GM13976 (cell line): ENCODE measurements at regions not wholly inside any gene's neighbourhood (a gene's known extent, or its start where the extent isn't known, plus 50 kb on each side); places are given as distances from the start of the nearest gene placed in this dataset.

Experiments
- DNase-seq: peaks from one replicate; pipeline ENCODE4 v3.0.0; 2012; ENCODE audit warnings: low spot score
- in situ Hi-C: fragments of 300-500 bp; cut with MboI; formaldehyde crosslinking; loops from one replicate; pipeline ENCODE4 v1.12.0; 2022; ENCODE audit warnings: low sequenced_read_pairs, mixed read lengths, inconsistent platforms; ENCODE audit not compliant: unreplicated experiment
- TF ChIP-seq, protein P1 (sequence below): IDR thresholded peaks from 2 replicates; pipeline ENCODE4 v1.5.1; 2012; ENCODE audit warnings: borderline replicate concordance, mild to moderate bottlenecking; ENCODE audit not compliant: insufficient read depth; ENCODE audit errors: extremely low read depth, missing control alignments, control extremely low read depth

DNA sequence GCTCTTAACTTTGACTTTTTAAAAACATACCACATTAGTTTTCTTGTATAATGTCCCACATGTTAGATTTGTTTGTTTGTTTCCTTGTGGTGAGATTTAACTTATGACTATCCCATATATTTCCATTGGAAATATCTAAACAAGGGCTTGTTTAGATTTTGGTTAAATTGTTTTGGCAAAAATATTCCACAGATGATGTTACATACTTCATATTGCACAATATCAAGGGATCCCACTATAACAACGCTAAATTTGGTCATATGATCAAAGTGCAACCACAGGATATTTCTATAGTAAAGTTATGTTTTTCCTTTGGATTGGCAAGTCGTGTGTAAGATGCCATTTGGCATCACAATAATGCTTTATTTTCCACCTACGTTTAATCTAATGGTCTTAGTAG, 396.7 kb downstream of the TGFB2 start:
- in situ Hi-C loops = no loop called here
- no peak for DNase-seq

DNA sequence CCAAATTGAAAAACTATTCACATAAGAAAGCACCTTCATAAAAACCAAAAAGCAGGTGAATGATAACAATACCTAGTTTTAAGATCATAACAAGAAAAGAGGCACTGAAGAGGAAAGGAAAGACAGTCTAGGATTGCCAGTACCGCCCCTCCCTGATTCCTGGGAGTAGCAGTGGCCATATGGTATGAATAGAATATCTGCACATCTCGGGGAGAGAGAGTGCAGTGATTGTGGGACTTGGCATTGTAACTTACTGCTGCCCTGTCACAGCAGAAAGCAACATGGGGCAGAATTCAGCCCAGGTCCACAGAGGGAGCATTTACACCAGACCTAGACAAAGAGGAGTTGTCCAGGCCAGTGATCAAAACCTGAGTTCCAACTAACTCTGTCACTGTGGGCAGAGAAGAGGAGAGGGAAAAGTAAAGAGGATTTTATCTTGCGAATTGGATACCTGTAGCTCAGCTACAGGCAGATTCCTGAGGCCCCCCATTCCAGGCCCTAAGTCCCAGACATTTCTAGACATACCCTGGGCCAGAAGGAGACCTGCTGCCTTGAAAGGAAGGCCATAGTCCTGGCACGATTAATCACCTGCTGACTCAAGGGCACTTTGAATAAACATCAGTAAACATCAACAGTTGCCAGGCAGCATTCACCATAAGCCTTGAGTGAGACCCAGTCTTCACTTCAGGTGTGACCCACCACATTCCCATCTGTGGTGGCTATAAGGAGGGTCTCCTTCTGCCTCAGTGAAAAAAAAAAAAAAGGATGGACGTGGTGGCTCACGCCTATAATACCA, 397.5 kb downstream of the TGFB2 start:
- in situ Hi-C loops = no loop called here
- TF ChIP-seq, protein P1, sequence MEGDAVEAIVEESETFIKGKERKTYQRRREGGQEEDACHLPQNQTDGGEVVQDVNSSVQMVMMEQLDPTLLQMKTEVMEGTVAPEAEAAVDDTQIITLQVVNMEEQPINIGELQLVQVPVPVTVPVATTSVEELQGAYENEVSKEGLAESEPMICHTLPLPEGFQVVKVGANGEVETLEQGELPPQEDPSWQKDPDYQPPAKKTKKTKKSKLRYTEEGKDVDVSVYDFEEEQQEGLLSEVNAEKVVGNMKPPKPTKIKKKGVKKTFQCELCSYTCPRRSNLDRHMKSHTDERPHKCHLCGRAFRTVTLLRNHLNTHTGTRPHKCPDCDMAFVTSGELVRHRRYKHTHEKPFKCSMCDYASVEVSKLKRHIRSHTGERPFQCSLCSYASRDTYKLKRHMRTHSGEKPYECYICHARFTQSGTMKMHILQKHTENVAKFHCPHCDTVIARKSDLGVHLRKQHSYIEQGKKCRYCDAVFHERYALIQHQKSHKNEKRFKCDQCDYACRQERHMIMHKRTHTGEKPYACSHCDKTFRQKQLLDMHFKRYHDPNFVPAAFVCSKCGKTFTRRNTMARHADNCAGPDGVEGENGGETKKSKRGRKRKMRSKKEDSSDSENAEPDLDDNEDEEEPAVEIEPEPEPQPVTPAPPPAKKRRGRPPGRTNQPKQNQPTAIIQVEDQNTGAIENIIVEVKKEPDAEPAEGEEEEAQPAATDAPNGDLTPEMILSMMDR = no peak
- DNase-seq = no peak

More for the DNA sequence above, 396.7 kb downstream of the TGFB2 start:
- TF ChIP-seq, protein P1 = no peak

DNA sequence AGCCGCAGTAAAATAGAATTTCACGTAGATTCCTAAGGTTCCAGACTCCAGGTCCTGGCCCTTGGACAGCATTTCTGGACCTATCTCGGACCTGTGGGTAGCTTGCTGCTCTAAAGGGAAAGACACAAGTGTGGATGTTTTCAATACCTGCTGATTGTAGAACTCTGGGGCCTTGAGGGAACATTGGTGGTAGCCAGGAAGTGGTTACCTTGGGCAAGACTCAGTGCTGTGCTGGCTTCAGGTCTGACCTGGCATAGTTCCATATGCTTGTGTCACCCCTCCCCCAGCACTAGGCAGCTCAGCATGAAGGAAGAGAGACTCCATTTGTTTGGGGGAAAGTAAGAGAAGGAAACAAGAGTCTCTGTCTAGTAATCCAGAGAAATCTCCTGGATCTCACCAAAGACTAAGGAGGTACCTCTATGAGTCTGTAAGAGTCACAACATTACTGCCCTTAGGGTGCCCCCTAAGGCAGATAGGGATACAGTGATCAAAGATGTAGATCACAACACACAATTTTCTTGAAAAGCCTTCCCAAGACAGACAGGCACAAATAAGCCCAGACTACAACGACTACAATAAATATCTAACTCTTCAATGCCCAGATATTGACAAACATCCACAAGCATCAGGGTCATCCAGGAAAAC, 398.8 kb downstream of the TGFB2 start:
- TF ChIP-seq, protein P1 = no peak
- DNase-seq = no peak
- in situ Hi-C loops = no loop called here

DNA sequence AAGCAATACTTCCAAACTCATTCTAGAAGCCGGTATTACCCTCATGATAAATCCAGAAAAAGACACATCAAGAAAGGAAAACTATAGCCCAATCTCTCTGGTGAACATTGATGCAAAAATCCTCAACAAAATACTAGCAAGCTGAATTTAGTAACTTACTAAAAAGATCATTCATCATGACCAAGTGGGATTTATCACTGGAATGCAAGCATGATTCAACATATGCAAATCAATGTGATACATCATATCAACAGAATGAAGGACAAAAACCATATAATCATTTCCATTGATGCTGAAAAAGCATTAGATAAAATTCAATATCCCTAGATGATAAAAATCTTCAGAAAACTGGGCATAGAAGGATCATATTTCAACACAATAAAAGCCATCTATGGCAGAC, 402.9 kb downstream of the TGFB2 start:
- in situ Hi-C loops = no loop called here
- TF ChIP-seq, protein P1 = no peak
- no peak for DNase-seq

DNA sequence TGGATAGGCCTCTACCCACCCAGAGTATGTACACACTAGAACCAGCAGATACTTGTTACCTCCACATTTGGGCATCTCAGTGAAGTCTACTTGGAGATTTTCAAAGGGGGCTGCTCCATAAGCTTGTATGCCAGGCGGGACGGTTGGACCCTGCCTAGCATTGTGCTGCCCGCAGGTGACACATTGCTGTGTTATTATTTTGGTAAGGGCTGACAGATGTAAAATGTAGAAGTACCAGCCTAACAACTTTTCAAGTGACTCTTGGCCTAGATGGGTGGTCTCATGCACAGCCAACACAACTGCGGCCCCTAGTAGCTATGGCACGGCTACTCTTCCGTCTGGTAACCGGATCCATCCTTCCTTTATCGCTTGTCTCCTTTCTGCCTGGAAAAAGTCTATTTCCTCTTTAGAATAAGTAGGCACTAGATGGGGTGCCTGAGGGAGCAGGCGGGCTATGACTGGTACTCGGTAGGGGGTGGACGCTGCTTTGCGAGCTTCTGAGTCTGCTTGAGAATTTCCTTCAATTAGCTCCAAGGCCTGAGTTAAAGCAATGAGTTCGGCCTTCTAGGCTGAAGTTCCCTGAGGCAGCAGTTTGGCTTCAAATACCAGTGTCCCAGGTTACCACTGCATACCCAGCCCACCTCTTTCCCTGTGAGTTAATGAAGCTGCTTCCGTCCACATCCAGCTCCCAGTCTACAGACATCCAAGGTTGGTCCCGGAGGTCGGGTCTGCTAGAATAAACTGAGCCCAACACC, 405.3 kb downstream of the TGFB2 start:
- in situ Hi-C loops = no loop called here

More for the DNA sequence above, 405.3 kb downstream of the TGFB2 start:
- TF ChIP-seq, protein P1 = no peak
- no peak for DNase-seq
